Activated T-cell treated with anti-CD3 and anti-CD28 coated beads, Interleukin-2, amount 50 U/mL, for 72 hours (primary cell): ENCODE measurements at regions not wholly inside any gene's neighbourhood (a gene's known extent, or its start where the extent isn't known, plus 50 kb on each side); places are given as distances from the start of the nearest gene placed in this dataset.

Source experiments
- ATAC-seq, 2 donors: fragments of 150-1000 bp; cut with Tn5 transposase; replicated peaks in 1 of 2; 2 replicates each; pipeline ENCODE4 v1.10.0; 2021; ENCODE audit warnings: moderate library complexity in 2 of 2, mild to moderate bottlenecking in 1 of 2
- DNase-seq, 2 donors: peaks; one replicate each; pipeline ENCODE4 v3.0.0; 2021 to 2022; ENCODE audit warnings: mixed read lengths in 1 of 2
- H3K27ac Mint-ChIP-seq: one replicate; pipeline ENCODE4 v1.8.0; 2022; ENCODE audit warnings: mild to moderate bottlenecking, moderate library complexity, mixed read lengths
- H3K27me3 Mint-ChIP-seq: one replicate; pipeline ENCODE4 v1.8.0; 2022; ENCODE audit warnings: low read depth, mixed read lengths
- H3K36me3 Mint-ChIP-seq, 2 donors: one replicate each; pipeline ENCODE4 v1.8.0; 2022; ENCODE audit warnings: mixed read lengths in 2 of 2, mild to moderate bottlenecking in 1 of 2; ENCODE audit not compliant: insufficient read depth in 2 of 2
- H3K4me1 Mint-ChIP-seq: one replicate; pipeline ENCODE4 v1.8.0; 2022; ENCODE audit warnings: low read depth, mixed read lengths
- H3K4me3 Mint-ChIP-seq, 2 donors: one replicate each; pipeline ENCODE4 v1.8.0; 2022; ENCODE audit warnings: mild to moderate bottlenecking in 2 of 2, mixed read lengths in 2 of 2, moderate library complexity in 2 of 2
- H3K9me3 Mint-ChIP-seq, 2 donors: one replicate each; pipeline ENCODE4 v1.8.0; 2022; ENCODE audit warnings: mixed read lengths in 2 of 2

GRCh38 chr7:51539840-51540239 lies 223.2 kb upstream of the COBL start:
- Mint-ChIP-seq H3K27ac (no peak overlapping the region), H3K4me1 (no peaks in the 10 kb centered on the region), H3K9me3 (peaks cover 5 to 15% of the 10 kb centered on the region in 2 donors), H3K27me3 (no peaks in the 10 kb centered on the region), H3K4me3 (no peak overlapping the region), H3K36me3 (no peaks in the 10 kb centered on the region)
- DNase-seq (no peak), ATAC-seq (no peak)

- H3K4me3 Mint-ChIP-seq: no peak overlapping the region
- H3K27me3 Mint-ChIP-seq: no peaks in the 10 kb centered on the region
- no peak for DNase-seq
- no peaks in the 10 kb centered on the region for H3K4me1 Mint-ChIP-seq
- H3K27ac Mint-ChIP-seq: no peak overlapping the region
- no peaks in the 10 kb centered on the region for H3K36me3 Mint-ChIP-seq
- ATAC-seq: no peak
- H3K9me3 Mint-ChIP-seq: peaks cover 2 to 5% of the 10 kb centered on the region in 2 donors
These were observed 211.6 kb upstream of the COBL start for GRCh38 chr7:51528172-51528571.

GRCh38 chr7:51521694-51522312 lies 205.2 kb upstream of the COBL start:
- no peak for ATAC-seq

GRCh38 chr7:51521054-51521453 lies 204.4 kb upstream of the COBL start:
- no peaks in the 10 kb centered on the region for H3K9me3 Mint-ChIP-seq
- H3K27me3 Mint-ChIP-seq: no peaks in the 10 kb centered on the region
- H3K4me3 Mint-ChIP-seq: no peak overlapping the region
- no peaks in the 10 kb centered on the region for H3K4me1 Mint-ChIP-seq
- ATAC-seq: no peak
- no peak for DNase-seq
- H3K36me3 Mint-ChIP-seq: no peaks in the 10 kb centered on the region
- no peak overlapping the region for H3K27ac Mint-ChIP-seq

More at GRCh38 chr7:51521694-51522312, 205.2 kb upstream of the COBL start:
- Mint-ChIP-seq H3K9me3 (no peaks in the 10 kb centered on the region), H3K36me3 (no peaks in the 10 kb centered on the region), H3K4me3 (no peak overlapping the region), H3K27me3 (no peaks in the 10 kb centered on the region), H3K27ac (no peak overlapping the region), H3K4me1 (no peaks in the 10 kb centered on the region)
- no peak for DNase-seq

- no peak for DNase-seq
- Mint-ChIP-seq H3K36me3 (no peaks in the 10 kb centered on the region), H3K4me1 (no peaks in the 10 kb centered on the region), H3K27ac (no peak overlapping the region), H3K27me3 (no peaks in the 10 kb centered on the region), H3K9me3 (no peaks in the 10 kb centered on the region), H3K4me3 (no peak overlapping the region)
- ATAC-seq: no peak
These were observed 202.0 kb upstream of the COBL start for GRCh38 chr7:51518646-51519045.

- H3K4me1 Mint-ChIP-seq: no peaks in the 10 kb centered on the region
- H3K27ac Mint-ChIP-seq: no peak overlapping the region
- no peak overlapping the region for H3K4me3 Mint-ChIP-seq
- ATAC-seq: no peak
- H3K36me3 Mint-ChIP-seq: no peaks in the 10 kb centered on the region
- H3K27me3 Mint-ChIP-seq: no peaks in the 10 kb centered on the region
- no peaks in the 10 kb centered on the region for H3K9me3 Mint-ChIP-seq
- DNase-seq: no peak
These were observed 200.6 kb upstream of the COBL start for GRCh38 chr7:51517187-51517586.

GRCh38 chr7:51501620-51502019 lies 185.0 kb upstream of the COBL start:
- no peaks in the 10 kb centered on the region for H3K36me3 Mint-ChIP-seq
- H3K9me3 Mint-ChIP-seq: peaks cover 0 to 2% of the 10 kb centered on the region in 2 donors
- H3K4me3 Mint-ChIP-seq: no peak overlapping the region
- DNase-seq: no peak
- ATAC-seq: no peak
- no peaks in the 10 kb centered on the region for H3K27me3 Mint-ChIP-seq
- H3K27ac Mint-ChIP-seq: no peak overlapping the region
- no peaks in the 10 kb centered on the region for H3K4me1 Mint-ChIP-seq

- Mint-ChIP-seq H3K27ac (no peak overlapping the region), H3K4me3 (no peak overlapping the region), H3K36me3 (no peaks in the 10 kb centered on the region), H3K27me3 (no peaks in the 10 kb centered on the region), H3K9me3 (peaks cover 0 to 4% of the 10 kb centered on the region in 2 donors), H3K4me1 (no peaks in the 10 kb centered on the region)
- ATAC-seq: no peak
- no peak for DNase-seq
These were observed 166.4 kb upstream of the COBL start for GRCh38 chr7:51482976-51483375.

GRCh38 chr7:51481421-51481820 lies 164.8 kb upstream of the COBL start:
- ATAC-seq (no peak), DNase-seq (no peak)
- Mint-ChIP-seq H3K27ac (no peak overlapping the region), H3K4me3 (no peak overlapping the region), H3K27me3 (no peaks in the 10 kb centered on the region), H3K4me1 (no peaks in the 10 kb centered on the region), H3K36me3 (no peaks in the 10 kb centered on the region), H3K9me3 (peaks cover 0 to 4% of the 10 kb centered on the region in 2 donors)

GRCh38 chr7:51477819-51478218 lies 161.2 kb upstream of the COBL start:
- H3K27me3 Mint-ChIP-seq: no peaks in the 10 kb centered on the region
- H3K4me3 Mint-ChIP-seq: no peak overlapping the region
- ATAC-seq (no peak), DNase-seq (no peak)
- H3K27ac Mint-ChIP-seq: no peak overlapping the region
- H3K9me3 Mint-ChIP-seq: no peaks in the 10 kb centered on the region
- H3K4me1 Mint-ChIP-seq: no peaks in the 10 kb centered on the region
- H3K36me3 Mint-ChIP-seq: no peaks in the 10 kb centered on the region

GRCh38 chr7:51477323-51477722 lies 160.7 kb upstream of the COBL start:
- no peaks in the 10 kb centered on the region for H3K9me3 Mint-ChIP-seq
- H3K4me3 Mint-ChIP-seq: no peak overlapping the region
- H3K27me3 Mint-ChIP-seq: peaks cover 3% of the 10 kb centered on the region
- ATAC-seq (no peak), DNase-seq (no peak)
- no peaks in the 10 kb centered on the region for H3K4me1 Mint-ChIP-seq
- H3K27ac Mint-ChIP-seq: no peak overlapping the region
- no peaks in the 10 kb centered on the region for H3K36me3 Mint-ChIP-seq

GRCh38 chr7:51476026-51476425 lies 159.4 kb upstream of the COBL start:
- Mint-ChIP-seq H3K9me3 (no peaks in the 10 kb centered on the region), H3K36me3 (no peaks in the 10 kb centered on the region), H3K4me3 (no peak overlapping the region), H3K27ac (no peak overlapping the region), H3K27me3 (peaks cover 16% of the 10 kb centered on the region), H3K4me1 (no peaks in the 10 kb centered on the region)
- DNase-seq (no peak), ATAC-seq (no peak)

- no peaks in the 10 kb centered on the region for H3K36me3 Mint-ChIP-seq
- DNase-seq: no peak
- H3K4me1 Mint-ChIP-seq: peaks cover 1% of the 10 kb centered on the region
- H3K9me3 Mint-ChIP-seq: no peaks in the 10 kb centered on the region
- H3K27me3 Mint-ChIP-seq: peaks cover 19% of the 10 kb centered on the region
- no peak overlapping the region for H3K27ac Mint-ChIP-seq
- ATAC-seq: no peak
- no peak overlapping the region for H3K4me3 Mint-ChIP-seq
These were observed 156.3 kb upstream of the COBL start for GRCh38 chr7:51472873-51473272.

GRCh38 chr7:51471981-51472296 lies 155.3 kb upstream of the COBL start:
- Mint-ChIP-seq H3K4me3 (peak overlapping the region in 1 of 2 donors; percentile 66), H3K9me3 (peaks cover 0 to 1% of the 10 kb centered on the region in 2 donors), H3K27me3 (peaks cover 19% of the 10 kb centered on the region), H3K27ac (no peak overlapping the region), H3K36me3 (no peaks in the 10 kb centered on the region), H3K4me1 (peaks cover 9% of the 10 kb centered on the region)
- DNase-seq (no peak), ATAC-seq (no peak)
